SK-N-SH (cell line): ENCODE measurements at regions not wholly inside any gene's neighbourhood (a gene's known extent, or its start where the extent isn't known, plus 50 kb on each side); places are given as distances from the start of the nearest gene placed in this dataset.

Experiments
- CTCF ChIA-PET: fragments of 300-600, 350-600 bp; formaldehyde crosslinking; extraction: SDS; loops from one replicate; lab custom pipeline; 2021; lab: Yijun Ruan, JAX
- POLR2A ChIA-PET: fragments of 350-600 bp; sonication (Branson Sonifier 250); formaldehyde crosslinking; extraction: SDS; loops from one replicate; lab custom pipeline; 2020; ENCODE audit warnings: antibody characterized with exemption, inconsistent platforms; lab: Yijun Ruan, JAX
- DNase-seq: peaks from one replicate; pipeline ENCODE4 v3.0.0; 2012
- H2AFZ ChIP-seq: fragments of 200-600 bp; sonication (generic); 2 replicates; pipeline ENCODE4 v1.8.1; 2016; ENCODE audit warnings: antibody characterized with exemption, mild to moderate bottlenecking, low read depth
- H3F3A ChIP-seq: fragments of 200-600 bp; sonication (generic); replicated peaks from 2 replicates; pipeline ENCODE3; 2016; ENCODE audit warnings: antibody characterized with exemption, mild to moderate bottlenecking; ENCODE audit not compliant: insufficient read depth
- H3K27ac ChIP-seq, 2 experiments: fragments of 200-500 bp in 1 of 2; fragments of 200-600 bp in 1 of 2; sonication (Bioruptor generic) in 1 of 2; sonication (generic), shearing (Covaris generic) in 1 of 2; 2 replicates each; pipeline versions ENCODE4 v1.5.1 to v1.6.1; 2014 to 2016; ENCODE audit warnings: low read depth in 2 of 2, inconsistent platforms in 1 of 2, low read length in 1 of 2, mild to moderate bottlenecking in 1 of 2, mixed read lengths in 1 of 2
- H3K27me3 ChIP-seq: fragments of 200-600 bp; sonication (generic), shearing (Covaris generic); 2 replicates; pipeline ENCODE4 v1.6.1; 2016; ENCODE audit warnings: mixed run types; ENCODE audit not compliant: insufficient read depth
- H3K36me3 ChIP-seq, 2 experiments: fragments of 200-500 bp in 1 of 2; fragments of 200-600 bp in 1 of 2; sonication (Bioruptor generic) in 1 of 2; sonication (generic) in 1 of 2; replicated peaks in 1 of 2; 2 replicates each; pipeline versions ENCODE3 to v1.5.1; 2014 to 2016; ENCODE audit warnings: low read length in 1 of 2, mild to moderate bottlenecking in 1 of 2; ENCODE audit not compliant: insufficient read depth in 2 of 2, control insufficient read depth in 1 of 2
- H3K4me1 ChIP-seq, 2 experiments: fragments of 200-500 bp in 1 of 2; fragments of 200-600 bp in 1 of 2; sonication (Bioruptor generic) in 1 of 2; sonication (generic), shearing (Covaris generic) in 1 of 2; 2 replicates each; pipeline versions ENCODE4 v1.5.1 to v1.6.1; 2014 to 2016; ENCODE audit warnings: low read depth in 1 of 2, low read length in 1 of 2, mixed run types in 1 of 2; ENCODE audit not compliant: insufficient read depth in 2 of 2, control insufficient read depth in 1 of 2
- H3K4me2 ChIP-seq: fragments of 200-600 bp; sonication (generic), shearing (Covaris generic); 2 replicates; pipeline ENCODE4 v1.6.1; 2017; ENCODE audit warnings: mixed run types
- H3K4me3 ChIP-seq, 2 experiments: fragments of 200-500 bp in 1 of 2; fragments of 200-600 bp in 1 of 2; sonication (Bioruptor generic) in 1 of 2; sonication (generic), shearing (Covaris generic) in 1 of 2; 2 replicates each; pipeline versions ENCODE4 v1.5.1 to v1.8.1; 2014 to 2016; ENCODE audit warnings: low read depth in 2 of 2, inconsistent platforms in 1 of 2, low read length in 1 of 2, mild to moderate bottlenecking in 1 of 2, mixed read lengths in 1 of 2, moderate library complexity in 1 of 2
- H3K79me2 ChIP-seq: fragments of 200-600 bp; sonication (generic); 2 replicates; pipeline ENCODE4 v1.8.1; 2017; ENCODE audit warnings: mild to moderate bottlenecking; ENCODE audit not compliant: insufficient read depth
- H3K9ac ChIP-seq: fragments of 200-600 bp; sonication (generic); 2 replicates; pipeline ENCODE4 v1.6.1; 2017; ENCODE audit warnings: mixed run types
- H3K9me2 ChIP-seq: fragments of 200-600 bp; sonication (generic); 2 replicates; pipeline ENCODE4 v1.6.1; 2017; ENCODE audit warnings: mixed run types
- H3K9me3 ChIP-seq: fragments of 200-600 bp; sonication (generic); 2 replicates; pipeline ENCODE4 v1.6.1; 2017; ENCODE audit warnings: mixed run types, mild to moderate bottlenecking, moderate library complexity
- H4K20me1 ChIP-seq: fragments of 200-600 bp; sonication (generic); 2 replicates; pipeline ENCODE4 v1.6.1; 2017; ENCODE audit warnings: mild to moderate bottlenecking, mixed run types; ENCODE audit not compliant: insufficient read depth
- CTCF ChIP-seq: fragments of 200-600 bp; sonication (generic); IDR thresholded peaks from 2 replicates; pipeline ENCODE4 v1.6.1; 2017; ENCODE audit warnings: antibody characterized with exemption, mild to moderate bottlenecking, moderate library complexity
- ELF1 ChIP-seq: IDR thresholded peaks from 2 replicates; pipeline ENCODE4 v1.4.0; 2012
- EP300 ChIP-seq, 2 experiments: IDR thresholded peaks; 2 replicates each; pipeline versions ENCODE4 v1.4.0 to v1.6.1; 2012; ENCODE audit warnings: borderline replicate concordance in 1 of 2, low read depth in 1 of 2, low read length in 1 of 2
- EZH2phosphoT487 ChIP-seq: fragments of 200-600 bp; sonication (generic); IDR thresholded peaks from 2 replicates; pipeline ENCODE4 v1.6.1; 2017; ENCODE audit warnings: low read depth, mixed run types, mild to moderate bottlenecking, antibody characterized with exemption, moderate library complexity, borderline replicate concordance
- GABPA ChIP-seq: IDR thresholded peaks from 2 replicates; pipeline ENCODE4 v1.4.0; 2012; ENCODE audit warnings: low read depth, mild to moderate bottlenecking
- JUND ChIP-seq: IDR thresholded peaks from 2 replicates; pipeline ENCODE4 v1.4.0; 2012
- NFIC ChIP-seq: IDR thresholded peaks from 2 replicates; pipeline ENCODE4 v1.4.0; 2012; ENCODE audit warnings: borderline replicate concordance
- PBX3 ChIP-seq: IDR thresholded peaks from 2 replicates; pipeline ENCODE4; 2012
- RCOR1 ChIP-seq: fragments of 150-350 bp; IDR thresholded peaks from 2 replicates; pipeline ENCODE4 v1.6.1; 2017; ENCODE audit warnings: antibody characterized with exemption, low read length
- REST ChIP-seq: IDR thresholded peaks from 2 replicates; pipeline ENCODE4 v1.6.1; 2012; ENCODE audit warnings: mild to moderate bottlenecking, low read depth, low read length, moderate library complexity
- SIN3A ChIP-seq: IDR thresholded peaks from 2 replicates; pipeline ENCODE4 v1.6.1; 2012; ENCODE audit warnings: low read depth, mild to moderate bottlenecking, low read length, moderate library complexity, borderline replicate concordance
- TAF1 ChIP-seq: IDR thresholded peaks from 2 replicates; pipeline ENCODE4 v1.6.1; 2012; ENCODE audit warnings: low read depth, mild to moderate bottlenecking, low read length, moderate library complexity, borderline replicate concordance
- WGBS: methylation state at CpG from one replicate; pipeline ENCODE4 v1.1.6; 2017; ENCODE audit warnings: low lambda C conversion rate; 5-methylcytosine and 5-hydroxymethylcytosine counted together
- TF ChIP-seq, protein P1 (sequence below): fragments of 150-350 bp; IDR thresholded peaks from 2 replicates; pipeline ENCODE4 v1.6.1; 2016; ENCODE audit warnings: mild to moderate bottlenecking, low read depth, low read length
- TF ChIP-seq, protein P2 (sequence below): fragments of 150-350 bp; IDR thresholded peaks from 2 replicates; pipeline ENCODE4 v1.6.1; 2017; ENCODE audit warnings: antibody characterized with exemption, low read length, low read depth, borderline replicate concordance

GRCh38 chr10:124281666-124282065, 137.1 kb downstream of the OAT start:
- WGBS, result 41% methylated on average over 7 of the region's 10 CpGs
- POLR2A ChIA-PET, result no interaction called here
- no peak overlapping the region for H2AFZ ChIP-seq
- no peaks in the 10 kb centered on the region for H4K20me1 ChIP-seq
- no peak overlapping the region for H3K4me2 ChIP-seq
- TF ChIP-seq GABPA (no peak), EZH2phosphoT487 (no peak), PBX3 (no peak)
- TF ChIP-seq, all 33 proteins: peak for 0
- no peak for DNase-seq
- Histone ChIP-seq H3K27me3 (no peaks in the 10 kb centered on the region), H3K9me3 (no peaks in the 10 kb centered on the region), H3K79me2 (no peaks in the 10 kb centered on the region), H3K9ac (no peak overlapping the region), H3K4me3 (no peak overlapping the region), H3K4me1 (peaks cover 0 to 16% of the 10 kb centered on the region in 2 experiments; a peak in 2 of 4 replicates), H3F3A (no peaks in the 10 kb centered on the region), H3K9me2 (no peaks in the 10 kb centered on the region), H3K36me3 (no peaks in the 10 kb centered on the region), H3K27ac (no peak overlapping the region)
- CTCF ChIA-PET, result no interaction called here

DNA sequence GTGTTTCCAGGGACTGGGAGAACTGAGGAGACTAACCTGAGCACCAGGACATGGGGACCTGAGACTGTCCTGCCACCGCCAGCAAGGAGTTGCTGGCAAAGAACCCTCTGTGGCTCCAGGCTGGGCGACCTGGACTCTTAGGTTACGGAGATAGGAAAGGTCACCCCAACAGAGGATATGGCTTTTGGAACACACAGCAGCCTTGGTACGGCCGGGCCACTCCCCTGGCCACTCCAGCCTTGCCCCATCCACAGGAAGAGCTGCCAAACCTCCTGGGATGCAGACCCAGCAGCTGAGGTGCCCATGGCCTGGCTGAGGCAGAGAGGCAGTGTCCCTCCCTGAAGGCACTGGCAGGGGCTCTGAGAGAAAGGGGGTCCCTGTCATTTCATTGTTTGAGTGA, 137.8 kb downstream of the OAT start:
- Histone ChIP-seq H3K36me3 (no peaks in the 10 kb centered on the region), H3K9ac (no peak overlapping the region), H4K20me1 (no peaks in the 10 kb centered on the region), H3K4me1 (peaks cover 0 to 16% of the 10 kb centered on the region in 2 experiments; a peak in 2 of 4 replicates), H3K9me3 (no peaks in the 10 kb centered on the region), H3F3A (no peaks in the 10 kb centered on the region), H3K9me2 (no peaks in the 10 kb centered on the region), H2AFZ (no peak overlapping the region), H3K27me3 (no peaks in the 10 kb centered on the region), H3K4me3 (no peak overlapping the region), H3K27ac (no peak overlapping the region), H3K4me2 (no peak overlapping the region), H3K79me2 (no peaks in the 10 kb centered on the region)
- no peak for TF ChIP-seq NFIC
- no peak for TF ChIP-seq EP300 (IDR thresholded peaks at IDR 0.05; ENCODE audit: borderline replicate concordance in 1 of 2, low read depth in 1 of 2, low read length in 1 of 2)
- no peak for TF ChIP-seq GABPA
- TF ChIP-seq ELF1, result no peak
- TF ChIP-seq CTCF, result no peak
- no peak for TF ChIP-seq SIN3A
- no peak for TF ChIP-seq RCOR1
- no peak for TF ChIP-seq JUND
- ChIA-PET POLR2A (no interaction called here), CTCF (no interaction called here)
- 50% methylated on average over 1 of the region's 5 CpGs for WGBS
- DNase-seq, result no peak

GRCh38 chr10:124279882-124280281, 138.8 kb downstream of the OAT start:
- Histone ChIP-seq H3K9me2 (no peaks in the 10 kb centered on the region), H3K36me3 (no peaks in the 10 kb centered on the region), H3K4me2 (no peak overlapping the region), H2AFZ (no peak overlapping the region), H3K27me3 (no peaks in the 10 kb centered on the region), H3K9ac (no peak overlapping the region), H4K20me1 (no peaks in the 10 kb centered on the region), H3K9me3 (no peaks in the 10 kb centered on the region), H3K4me1 (peaks cover 0 to 16% of the 10 kb centered on the region in 2 experiments; a peak in 2 of 4 replicates), H3K79me2 (no peaks in the 10 kb centered on the region), H3K4me3 (no peak overlapping the region), H3K27ac (no peak overlapping the region), H3F3A (no peaks in the 10 kb centered on the region)
- ChIA-PET POLR2A (no interaction called here), CTCF (interaction anchor here (1.1 kb wide), 1 partner anchor 285 kb away, joined by 3 read pairs; no protein-coding TSS in a partner anchor)
- WGBS, result 46% methylated on average over 7 of the region's 8 CpGs
- no peak for DNase-seq
- TF ChIP-seq NFIC (no peak), TAF1 (no peak), REST (no peak)
- TF ChIP-seq, protein P1, sequence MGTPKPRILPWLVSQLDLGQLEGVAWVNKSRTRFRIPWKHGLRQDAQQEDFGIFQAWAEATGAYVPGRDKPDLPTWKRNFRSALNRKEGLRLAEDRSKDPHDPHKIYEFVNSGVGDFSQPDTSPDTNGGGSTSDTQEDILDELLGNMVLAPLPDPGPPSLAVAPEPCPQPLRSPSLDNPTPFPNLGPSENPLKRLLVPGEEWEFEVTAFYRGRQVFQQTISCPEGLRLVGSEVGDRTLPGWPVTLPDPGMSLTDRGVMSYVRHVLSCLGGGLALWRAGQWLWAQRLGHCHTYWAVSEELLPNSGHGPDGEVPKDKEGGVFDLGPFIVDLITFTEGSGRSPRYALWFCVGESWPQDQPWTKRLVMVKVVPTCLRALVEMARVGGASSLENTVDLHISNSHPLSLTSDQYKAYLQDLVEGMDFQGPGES, result no peak
- TF ChIP-seq, protein P2, sequence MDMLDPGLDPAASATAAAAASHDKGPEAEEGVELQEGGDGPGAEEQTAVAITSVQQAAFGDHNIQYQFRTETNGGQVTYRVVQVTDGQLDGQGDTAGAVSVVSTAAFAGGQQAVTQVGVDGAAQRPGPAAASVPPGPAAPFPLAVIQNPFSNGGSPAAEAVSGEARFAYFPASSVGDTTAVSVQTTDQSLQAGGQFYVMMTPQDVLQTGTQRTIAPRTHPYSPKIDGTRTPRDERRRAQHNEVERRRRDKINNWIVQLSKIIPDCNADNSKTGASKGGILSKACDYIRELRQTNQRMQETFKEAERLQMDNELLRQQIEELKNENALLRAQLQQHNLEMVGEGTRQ, result no peak
